HepG2 (cell line): ENCODE measurements at regions not wholly inside any gene's neighbourhood (a gene's known extent, or its start where the extent isn't known, plus 50 kb on each side); places are given as distances from the start of the nearest gene placed in this dataset.
"Not testable (repeated sequence)": the region's sequence is repeated elsewhere in the genome, so short reads cannot be mapped to it uniquely, and the experiment has no call there.

ENCODE experiments used
- ATAC-seq: fragments of 200-7000 bp; cut with Tn5 transposase; 3 replicates; pipeline ENCODE4 v1.9.1; 2020; ENCODE audit warnings: mild to moderate bottlenecking, moderate library complexity
- BruUV-seq: library from RNA; stranded (reverse); fragments of 400-500 nt; replicated peaks from 2 replicates; lab custom pipeline; 2021; lab: Mats Ljungman, UMichigan
- CTCF ChIA-PET: fragments of 300-600 bp; formaldehyde crosslinking; extraction: SDS; loops from one replicate; lab custom pipeline; 2021; ENCODE audit warnings: low total read pairs, inconsistent platforms, low intra/inter-chr PET ratio; lab: Yijun Ruan, JAX
- POLR2A ChIA-PET: fragments of 350-600 bp; sonication (Branson Sonifier 250); formaldehyde crosslinking; loops from one replicate; lab custom pipeline; 2020; ENCODE audit warnings: antibody characterized with exemption, inconsistent platforms; lab: Yijun Ruan, JAX
- DNase-seq: peaks from one replicate; pipeline ENCODE4 v3.0.0-alpha.2; 2015; ENCODE audit warnings: low spot score
- FAIRE-seq: peaks from 3 replicates; lab custom pipeline; 2011; peaks lifted over from hg19 to GRCh38; lab: Jason Lieb, UNC
- H2AFZ ChIP-seq: one replicate; pipeline ENCODE4 v1.6.1; 2011; ENCODE audit warnings: low read length, inconsistent platforms
- H3K27ac ChIP-seq: fragments of 300-600 bp; 3 replicates; pipeline ENCODE4 v1.8.0; 2011; ENCODE audit warnings: mixed run types, mild to moderate bottlenecking, mixed read lengths, low read length, inconsistent platforms; ENCODE audit not compliant: insufficient read depth; ENCODE audit errors: extremely low read length
- H3K27me3 ChIP-seq, 2 experiments: fragments of 200-600 bp in 1 of 2; 2 replicates in 1 of 2; 3 replicates in 1 of 2; pipeline versions ENCODE4 v1.6.0 to v1.8.0; 2011; ENCODE audit warnings: low read length in 2 of 2, mild to moderate bottlenecking in 2 of 2, moderate library complexity in 2 of 2, inconsistent platforms in 1 of 2; ENCODE audit not compliant: insufficient read depth in 2 of 2, control insufficient read depth in 1 of 2
- H3K36me3 ChIP-seq, 2 experiments: fragments of 200-600 bp in 1 of 2; replicated peaks in 1 of 2; 2 replicates in 1 of 2; 3 replicates in 1 of 2; pipeline versions ENCODE4 v1.5.1 to v1.8.0; 2011; ENCODE audit warnings: low read length in 2 of 2, inconsistent platforms in 1 of 2; ENCODE audit not compliant: insufficient read depth in 2 of 2, control insufficient read depth in 1 of 2
- H3K4me1 ChIP-seq: 2 replicates; pipeline ENCODE4 v1.5.1; 2012; ENCODE audit warnings: low read length, inconsistent platforms; ENCODE audit not compliant: insufficient read depth
- H3K4me2 ChIP-seq: 2 replicates; pipeline ENCODE4 v1.6.0; 2011; ENCODE audit warnings: low read depth, low read length, inconsistent platforms
- H3K4me3 ChIP-seq, 3 experiments: fragments of 200-600 bp in 1 of 3; sonication (generic), shearing (Covaris generic) in 1 of 3; replicated peaks in 1 of 3; 2 replicates each; pipeline ENCODE4 v1.5.1; 2011 to 2016; ENCODE audit warnings: low read length in 3 of 3, inconsistent platforms in 2 of 3, low read depth in 2 of 3, mild to moderate bottlenecking in 2 of 3, control low read depth in 1 of 3, mixed read lengths in 1 of 3; ENCODE audit not compliant: insufficient read depth in 1 of 3
- H3K79me2 ChIP-seq: one replicate; pipeline ENCODE4 v1.6.1; 2011; ENCODE audit warnings: low read length, inconsistent platforms; ENCODE audit not compliant: insufficient read depth
- H3K9ac ChIP-seq: 2 replicates; pipeline ENCODE4 v1.6.0; 2011; ENCODE audit warnings: mild to moderate bottlenecking, low read depth, low read length, inconsistent platforms; ENCODE audit not compliant: insufficient read depth
- H3K9me3 ChIP-seq: 2 replicates; pipeline ENCODE4 v1.5.1; 2012; ENCODE audit warnings: mild to moderate bottlenecking, low read length
- H4K20me1 ChIP-seq: 2 replicates; pipeline ENCODE4 v1.6.0; 2011; ENCODE audit warnings: inconsistent platforms, mild to moderate bottlenecking, low read length, moderate library complexity; ENCODE audit not compliant: insufficient read depth
- CTCF ChIP-seq: sonication (generic); formaldehyde crosslinking; IDR thresholded peaks from 2 replicates; pipeline ENCODE4 v1.5.0; 2020; ENCODE audit warnings: mild to moderate bottlenecking, missing genetic modification reagents, moderate library complexity
- ONECUT2 ChIP-seq: sonication (generic); formaldehyde crosslinking; IDR thresholded peaks from 2 replicates; pipeline ENCODE4 v1.4.0; 2020; ENCODE audit warnings: missing genetic modification reagents
- RAD21 ChIP-seq: fragments of 450-650 bp; formaldehyde crosslinking; IDR thresholded peaks from 2 replicates; pipeline ENCODE4 v1.5.0; 2020; ENCODE audit warnings: mild to moderate bottlenecking
- SMC3 ChIP-seq: IDR thresholded peaks from 2 replicates; pipeline ENCODE4 v1.6.1; 2011; ENCODE audit warnings: low read length, improper control_type of control experiment
- STAG1 ChIP-seq: sonication (generic); formaldehyde crosslinking; IDR thresholded peaks from 2 replicates; pipeline ENCODE4 v1.4.0; 2020; ENCODE audit warnings: missing genetic modification reagents
- WGBS: methylation state at CpG from one replicate; pipeline ENCODE4 v1.1.6; 2017; ENCODE audit warnings: low lambda C conversion rate; 5-methylcytosine and 5-hydroxymethylcytosine counted together
- in situ Hi-C: cut with HindIII; loops from 2 replicates; pipeline ENCODE4 v1.10.0; 2017; ENCODE audit warnings: low pct_unique_long_range_greater_than_20kb; ENCODE audit not compliant: extremely low pct_ligation_motif_present
- intact Hi-C: fragments of 100-400 bp; cut with micrococcal nuclease; formaldehyde crosslinking; loops from one replicate; pipeline ENCODE4 v1.10.0; 2022; ENCODE audit not compliant: unreplicated experiment

GRCh38 chr11:128031538-128032134, 555.7 kb downstream of the ETS1 start:
- POLR2A ChIA-PET = not testable (repeated sequence)
- ATAC-seq (peak; percentile 90), FAIRE-seq (peak; percentile 76)

More at GRCh38 chr11:128031538-128032134, 555.7 kb downstream of the ETS1 start:
- not testable (repeated sequence) for H3K4me1 ChIP-seq, H4K20me1 ChIP-seq, H3K36me3 ChIP-seq, H3K79me2 ChIP-seq, H3K4me3 ChIP-seq, H3K4me2 ChIP-seq, H3K9ac ChIP-seq, H2AFZ ChIP-seq, H3K9me3 ChIP-seq, H3K27ac ChIP-seq, H3K27me3 ChIP-seq, BruUV-seq
- DNase-seq = peak; percentile 46
- WGBS = 24% methylated on average over 14 of the region's 14 CpGs
- in situ Hi-C loops = loop anchor here (5.0 kb wide), 2 partner anchors 601 to 801 kb away; no protein-coding TSS in a partner anchor
- TF ChIP-seq CTCF (CRISPR knock-in tag) = peak; percentile 76
- peak; percentile 60 for TF ChIP-seq SMC3
- TF ChIP-seq ONECUT2 = peak; percentile 75; the same call in 1 of the 2 replicates
- TF ChIP-seq RAD21 (CRISPR knock-in tag) = peak; percentile 64
- peak; percentile 78 for TF ChIP-seq STAG1 (CRISPR knock-in tag)
- CTCF ChIA-PET = interaction anchor here (1.6 kb wide), 2 partner anchors 126 to 799 kb away, joined by 11 to 12 read pairs; no protein-coding TSS in a partner anchor
- intact Hi-C loops = loop anchor here (1.0 kb wide), 3 partner anchors 127 to 800 kb away; no protein-coding TSS in a partner anchor
